CD4-positive, alpha-beta T cell (primary cell): ENCODE measurements at regions not wholly inside any gene's neighbourhood (a gene's known extent, or its start where the extent isn't known, plus 50 kb on each side); places are given as distances from the start of the nearest gene placed in this dataset.

Source experiments
- ATAC-seq: fragments of 200-7000 bp; cut with Tn5 transposase; one replicate; pipeline ENCODE4 v1.10.0; 2022; ENCODE audit warnings: mild to moderate bottlenecking; ENCODE audit not compliant: poor library complexity
- CTCF ChIA-PET: fragments of 350-600 bp; sonication (Branson Sonifier 250); formaldehyde crosslinking; loops from one replicate; lab custom pipeline; 2021; ENCODE audit warnings: antibody characterized with exemption, inconsistent platforms; lab: Charles Lee
- POLR2A ChIA-PET: fragments of 350-600 bp; sonication (Branson Sonifier 250); formaldehyde crosslinking; loops from one replicate; lab custom pipeline; 2021; ENCODE audit warnings: antibody characterized with exemption, inconsistent platforms; lab: Charles Lee
- DNase-seq, 14 experiments: peaks; one replicate each; pipeline ENCODE4 v3.0.0-alpha.2; 2013 to 2020; ENCODE audit warnings: mixed read lengths in 2 of 14
- H3K27ac ChIP-seq, 2 donors: one replicate each; pipeline versions ENCODE4 v1.5.1 to v1.7.0; 2013; ENCODE audit warnings: low read length in 2 of 2, low read depth in 1 of 2, mild to moderate bottlenecking in 1 of 2
- H3K27me3 ChIP-seq, 2 experiments: 1 replicate in 1 of 2; 2 replicates in 1 of 2; pipeline versions ENCODE4 v1.6.1 to v1.7.0; 2013; ENCODE audit warnings: low read length in 2 of 2, control low read depth in 1 of 2, mild to moderate bottlenecking in 1 of 2, moderate library complexity in 1 of 2; ENCODE audit not compliant: insufficient read depth in 2 of 2, control insufficient read depth in 1 of 2
- H3K36me3 ChIP-seq: one replicate; pipeline ENCODE4 v1.6.1; 2013; ENCODE audit warnings: low read length, control low read depth; ENCODE audit not compliant: insufficient read depth
- H3K4me1 ChIP-seq: one replicate; pipeline ENCODE4 v1.6.1; 2013; ENCODE audit warnings: low read length, control low read depth; ENCODE audit not compliant: insufficient read depth
- H3K4me3 ChIP-seq: one replicate; pipeline ENCODE4 v1.5.1; 2013; ENCODE audit warnings: mild to moderate bottlenecking, low read length, moderate library complexity
- H3K9me3 ChIP-seq, 2 experiments: 1 replicate in 1 of 2; 2 replicates in 1 of 2; pipeline versions ENCODE4 v1.6.1 to v1.7.0; 2013; ENCODE audit warnings: low read length in 2 of 2, mild to moderate bottlenecking in 2 of 2, control low read depth in 1 of 2, moderate library complexity in 1 of 2; ENCODE audit not compliant: control insufficient read depth in 1 of 2, insufficient read depth in 1 of 2
- H3K27ac Mint-ChIP-seq: one replicate; pipeline ENCODE4 v1.8.0; 2020; ENCODE audit warnings: mixed read lengths
- H3K27me3 Mint-ChIP-seq: one replicate; pipeline ENCODE4 v1.8.0; 2021; ENCODE audit warnings: mixed read lengths
- H3K36me3 Mint-ChIP-seq: one replicate; pipeline ENCODE4 v1.8.0; 2021; ENCODE audit warnings: low read depth, mixed read lengths
- H3K4me1 Mint-ChIP-seq: one replicate; pipeline ENCODE4 v1.8.0; 2021; ENCODE audit warnings: low read depth, mixed read lengths
- H3K4me3 Mint-ChIP-seq: one replicate; pipeline ENCODE4 v1.8.0; 2020; ENCODE audit warnings: mild to moderate bottlenecking, mixed read lengths
- H3K9me3 Mint-ChIP-seq: one replicate; pipeline ENCODE4 v1.8.0; 2020; ENCODE audit warnings: mixed read lengths
- intact Hi-C, 2 experiments: fragments of 100-400 bp; cut with DNase I in 1 of 2; cut with micrococcal nuclease in 1 of 2; formaldehyde crosslinking; loops; one replicate each; pipeline versions ENCODE4 v1.15.1 to v1.9.0; 2023 to 2025; cut with DNase I, micrococcal nuclease
- TF ChIP-seq, protein P1 (sequence below): fragments of 200-600 bp; IDR thresholded peaks from one replicate; pipeline ENCODE4 v1.8.0; 2022; ENCODE audit warnings: antibody characterized with exemption, mild to moderate bottlenecking

DNA sequence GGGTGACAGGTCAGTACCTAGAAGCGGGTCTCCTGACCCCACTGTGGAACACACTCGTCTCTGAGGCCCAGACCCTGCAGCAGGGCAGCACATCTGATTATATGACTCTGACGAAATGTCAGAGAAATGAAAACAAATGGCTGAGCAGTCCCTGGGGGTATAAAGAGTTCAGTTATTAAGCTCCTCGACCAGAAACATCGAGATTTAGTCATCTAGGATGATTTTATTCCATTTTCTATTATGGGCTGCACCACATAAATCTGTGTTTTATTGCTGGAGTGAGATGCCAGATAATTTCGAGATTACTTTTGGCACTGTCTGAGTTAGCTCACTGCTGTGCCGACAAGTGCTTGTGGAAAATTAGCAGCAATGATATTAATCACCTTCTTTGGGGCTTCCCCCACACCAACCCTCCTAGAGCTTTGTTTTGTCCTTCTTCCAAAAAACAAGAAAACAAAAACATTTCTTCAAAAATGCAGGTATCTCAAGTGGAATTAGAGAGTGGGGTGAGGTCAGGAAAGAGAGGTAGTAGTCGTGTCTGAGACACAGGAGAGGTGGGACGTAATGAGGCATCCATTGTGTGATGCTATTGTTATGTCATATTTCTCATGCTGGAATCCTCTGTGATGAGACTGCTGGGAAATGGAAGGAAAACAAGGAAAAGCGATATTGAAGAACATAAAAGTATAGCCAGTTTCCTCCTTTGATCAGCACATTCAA, 495.5 kb downstream of the DMAC1 start:
- no peaks in the 10 kb centered on the region for H3K36me3 ChIP-seq
- H3K27me3 ChIP-seq, result peaks cover 0 to 5% of the 10 kb centered on the region in 2 experiments
- Mint-ChIP-seq H3K4me3 (no peak overlapping the region), H3K27ac (no peak overlapping the region), H3K9me3 (peaks cover 2% of the 10 kb centered on the region), H3K36me3 (no peaks in the 10 kb centered on the region), H3K27me3 (peaks cover 9% of the 10 kb centered on the region), H3K4me1 (no peaks in the 10 kb centered on the region)
- ATAC-seq, result no peak
- CTCF ChIA-PET, result no interaction called here
- no peaks in the 10 kb centered on the region for H3K9me3 ChIP-seq
- H3K27ac ChIP-seq, result no peak overlapping the region
- POLR2A ChIA-PET, result no interaction called here
- no peak overlapping the region for H3K4me3 ChIP-seq
- H3K4me1 ChIP-seq, result no peaks in the 10 kb centered on the region
- TF ChIP-seq, protein P1, sequence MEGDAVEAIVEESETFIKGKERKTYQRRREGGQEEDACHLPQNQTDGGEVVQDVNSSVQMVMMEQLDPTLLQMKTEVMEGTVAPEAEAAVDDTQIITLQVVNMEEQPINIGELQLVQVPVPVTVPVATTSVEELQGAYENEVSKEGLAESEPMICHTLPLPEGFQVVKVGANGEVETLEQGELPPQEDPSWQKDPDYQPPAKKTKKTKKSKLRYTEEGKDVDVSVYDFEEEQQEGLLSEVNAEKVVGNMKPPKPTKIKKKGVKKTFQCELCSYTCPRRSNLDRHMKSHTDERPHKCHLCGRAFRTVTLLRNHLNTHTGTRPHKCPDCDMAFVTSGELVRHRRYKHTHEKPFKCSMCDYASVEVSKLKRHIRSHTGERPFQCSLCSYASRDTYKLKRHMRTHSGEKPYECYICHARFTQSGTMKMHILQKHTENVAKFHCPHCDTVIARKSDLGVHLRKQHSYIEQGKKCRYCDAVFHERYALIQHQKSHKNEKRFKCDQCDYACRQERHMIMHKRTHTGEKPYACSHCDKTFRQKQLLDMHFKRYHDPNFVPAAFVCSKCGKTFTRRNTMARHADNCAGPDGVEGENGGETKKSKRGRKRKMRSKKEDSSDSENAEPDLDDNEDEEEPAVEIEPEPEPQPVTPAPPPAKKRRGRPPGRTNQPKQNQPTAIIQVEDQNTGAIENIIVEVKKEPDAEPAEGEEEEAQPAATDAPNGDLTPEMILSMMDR, result no peak
- intact Hi-C loops, result no loop called here
- no peak for DNase-seq

DNA sequence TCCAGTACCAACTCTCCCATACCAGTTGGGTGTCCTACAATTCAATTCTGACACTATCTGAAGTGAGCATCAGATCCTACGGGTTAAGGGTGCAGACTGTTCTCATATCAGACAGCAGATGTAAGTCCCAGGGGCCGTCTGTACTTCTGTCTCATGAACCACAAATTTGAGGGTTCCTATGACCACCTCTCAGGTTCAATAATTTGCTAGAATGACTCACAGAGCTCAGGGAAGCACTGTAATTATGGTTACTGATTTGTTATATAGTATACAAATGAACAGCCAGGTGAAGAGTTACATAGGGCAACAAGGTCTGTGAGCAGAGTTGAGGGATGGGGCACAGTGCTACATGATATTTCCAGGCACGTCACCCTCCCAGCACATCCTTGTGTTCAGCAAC, 499.1 kb downstream of the DMAC1 start:
- DNase-seq, result no peak
- ATAC-seq, result no peak
- H3K4me3 Mint-ChIP-seq, result no peak overlapping the region
- no peak overlapping the region for H3K27ac Mint-ChIP-seq
- POLR2A ChIA-PET, result no interaction called here
- Histone ChIP-seq H3K36me3 (no peaks in the 10 kb centered on the region), H3K27ac (no peak overlapping the region), H3K4me3 (no peak overlapping the region), H3K27me3 (peaks cover 0 to 11% of the 10 kb centered on the region in 2 experiments), H3K9me3 (no peaks in the 10 kb centered on the region), H3K4me1 (no peaks in the 10 kb centered on the region)
- CTCF ChIA-PET, result no interaction called here
- no peaks in the 10 kb centered on the region for H3K4me1 Mint-ChIP-seq
- H3K36me3 Mint-ChIP-seq, result no peaks in the 10 kb centered on the region
- peaks cover 17% of the 10 kb centered on the region for H3K27me3 Mint-ChIP-seq
- intact Hi-C loops, result no loop called here
- no peaks in the 10 kb centered on the region for H3K9me3 Mint-ChIP-seq
- TF ChIP-seq, protein P1, result no peak

DNA sequence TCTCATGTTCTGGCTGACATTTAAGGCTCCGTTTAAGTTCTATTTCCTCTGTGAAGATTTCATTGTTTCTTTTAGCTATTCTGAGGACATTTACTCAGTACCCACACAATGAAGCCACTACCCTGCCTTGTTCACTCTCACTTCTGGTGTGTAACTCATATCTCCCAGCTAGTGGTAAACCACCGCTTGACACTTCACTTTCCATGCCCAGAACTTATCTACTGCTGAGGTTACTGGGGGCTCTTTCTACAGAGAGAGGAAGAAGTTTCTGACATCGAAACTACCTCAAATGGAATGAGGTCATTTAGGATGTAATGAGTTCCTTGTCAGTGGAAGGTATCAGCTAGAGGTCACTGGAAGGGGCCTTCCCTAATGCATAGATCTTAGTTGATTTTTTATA, 501.5 kb downstream of the DMAC1 start:
- no peaks in the 10 kb centered on the region for H3K9me3 Mint-ChIP-seq
- ChIA-PET POLR2A (no interaction called here), CTCF (no interaction called here)
- H3K4me1 Mint-ChIP-seq, result no peaks in the 10 kb centered on the region
- Histone ChIP-seq H3K27ac (no peak overlapping the region), H3K9me3 (no peaks in the 10 kb centered on the region), H3K27me3 (peaks cover 0 to 11% of the 10 kb centered on the region in 2 experiments), H3K36me3 (no peaks in the 10 kb centered on the region), H3K4me1 (no peaks in the 10 kb centered on the region), H3K4me3 (no peak overlapping the region)
- peaks cover 9% of the 10 kb centered on the region for H3K27me3 Mint-ChIP-seq
- no peaks in the 10 kb centered on the region for H3K36me3 Mint-ChIP-seq
- intact Hi-C loops, result no loop called here
- DNase-seq (peak in 3 of 14 experiments; percentile 5 to 28 (median 8)), ATAC-seq (no peak)
- TF ChIP-seq, protein P1, result no peak
- H3K27ac Mint-ChIP-seq, result no peak overlapping the region
- H3K4me3 Mint-ChIP-seq, result no peak overlapping the region
